ENCODE measurements at regions not wholly inside any gene's neighbourhood (a gene's known extent, or its start where the extent isn't known, plus 50 kb on each side); places are given as distances from the start of the nearest gene placed in this dataset.
A peak's percentile ranks its signal among the peaks of the same experiment; 100 is the strongest.

- H3K9me3 ChIP-seq, result no peaks in the 10 kb centered on the region
- no peaks in the 10 kb centered on the region for H3K27me3 ChIP-seq
- no peaks in the 10 kb centered on the region for H3K36me3 ChIP-seq
- DNase-seq, result no peak
- H3K4me1 ChIP-seq, result no peaks in the 10 kb centered on the region
- TF ChIP-seq, protein P1, sequence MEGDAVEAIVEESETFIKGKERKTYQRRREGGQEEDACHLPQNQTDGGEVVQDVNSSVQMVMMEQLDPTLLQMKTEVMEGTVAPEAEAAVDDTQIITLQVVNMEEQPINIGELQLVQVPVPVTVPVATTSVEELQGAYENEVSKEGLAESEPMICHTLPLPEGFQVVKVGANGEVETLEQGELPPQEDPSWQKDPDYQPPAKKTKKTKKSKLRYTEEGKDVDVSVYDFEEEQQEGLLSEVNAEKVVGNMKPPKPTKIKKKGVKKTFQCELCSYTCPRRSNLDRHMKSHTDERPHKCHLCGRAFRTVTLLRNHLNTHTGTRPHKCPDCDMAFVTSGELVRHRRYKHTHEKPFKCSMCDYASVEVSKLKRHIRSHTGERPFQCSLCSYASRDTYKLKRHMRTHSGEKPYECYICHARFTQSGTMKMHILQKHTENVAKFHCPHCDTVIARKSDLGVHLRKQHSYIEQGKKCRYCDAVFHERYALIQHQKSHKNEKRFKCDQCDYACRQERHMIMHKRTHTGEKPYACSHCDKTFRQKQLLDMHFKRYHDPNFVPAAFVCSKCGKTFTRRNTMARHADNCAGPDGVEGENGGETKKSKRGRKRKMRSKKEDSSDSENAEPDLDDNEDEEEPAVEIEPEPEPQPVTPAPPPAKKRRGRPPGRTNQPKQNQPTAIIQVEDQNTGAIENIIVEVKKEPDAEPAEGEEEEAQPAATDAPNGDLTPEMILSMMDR (IDR thresholded peaks at IDR 0.05), result no peak
- intact Hi-C loops (cut with DNase I), result no loop called here
- no peak overlapping the region for H3K4me3 ChIP-seq
- no peak for ATAC-seq
- H3K27ac ChIP-seq, result no peak overlapping the region
Measured at GRCh38 chr6:44599672-44600071, 212.2 kb downstream of the CDC5L start.

GRCh38 chr6:44603044-44603686, 215.7 kb downstream of the CDC5L start:
- ATAC-seq, result no peak
- no peaks in the 10 kb centered on the region for H3K27me3 ChIP-seq
- no peak overlapping the region for H3K4me3 ChIP-seq
- TF ChIP-seq, protein P1 (IDR thresholded peaks at IDR 0.05), result no peak
- intact Hi-C loops (cut with DNase I), result no loop called here
- H3K4me1 ChIP-seq, result no peaks in the 10 kb centered on the region
- H3K27ac ChIP-seq, result no peak overlapping the region
- no peak for DNase-seq
- H3K9me3 ChIP-seq, result no peaks in the 10 kb centered on the region
- no peaks in the 10 kb centered on the region for H3K36me3 ChIP-seq

GRCh38 chr6:44606504-44606903, 219.0 kb downstream of the CDC5L start:
- H3K36me3 ChIP-seq, result no peaks in the 10 kb centered on the region
- H3K4me1 ChIP-seq, result no peaks in the 10 kb centered on the region
- ATAC-seq, result no peak
- no peaks in the 10 kb centered on the region for H3K9me3 ChIP-seq
- H3K4me3 ChIP-seq, result no peak overlapping the region
- TF ChIP-seq, protein P1 (IDR thresholded peaks at IDR 0.05), result no peak
- no peak overlapping the region for H3K27ac ChIP-seq
- intact Hi-C loops (cut with DNase I), result no loop called here
- H3K27me3 ChIP-seq, result no peaks in the 10 kb centered on the region
- DNase-seq, result peak in 1 of 4 donors; percentile 7

DNA sequence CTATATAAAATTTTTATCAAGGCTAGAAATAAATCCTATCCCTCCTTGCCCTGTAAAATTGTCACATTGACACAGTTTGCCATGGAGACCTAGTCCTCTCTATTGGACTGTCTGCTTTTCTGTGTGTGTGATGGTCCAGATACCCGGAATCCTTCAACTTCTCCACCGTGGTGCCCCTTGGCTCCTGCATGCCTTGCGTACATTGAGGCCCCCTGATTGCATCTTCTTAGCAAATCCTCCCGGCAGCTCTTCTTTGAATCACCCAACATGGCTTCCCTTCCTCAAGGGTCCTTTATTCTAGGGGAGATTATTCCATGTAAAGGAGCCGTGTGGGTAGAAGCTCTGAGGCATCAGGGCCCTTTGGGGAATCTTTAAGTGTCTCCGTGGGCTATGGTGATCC, 219.5 kb downstream of the CDC5L start:
- ATAC-seq, result no peak
- H3K27ac ChIP-seq, result no peak overlapping the region
- TF ChIP-seq, protein P1 (IDR thresholded peaks at IDR 0.05), result no peak
- H3K4me3 ChIP-seq, result no peak overlapping the region
- DNase-seq, result no peak
- no peaks in the 10 kb centered on the region for H3K27me3 ChIP-seq
- H3K4me1 ChIP-seq, result no peaks in the 10 kb centered on the region
- intact Hi-C loops (cut with DNase I), result no loop called here
- H3K9me3 ChIP-seq, result no peaks in the 10 kb centered on the region
- H3K36me3 ChIP-seq, result no peaks in the 10 kb centered on the region

- H3K36me3 ChIP-seq, result no peaks in the 10 kb centered on the region
- H3K27ac ChIP-seq, result no peak overlapping the region
- no peaks in the 10 kb centered on the region for H3K4me1 ChIP-seq
- no peaks in the 10 kb centered on the region for H3K27me3 ChIP-seq
- no peak for ATAC-seq
- H3K9me3 ChIP-seq, result no peaks in the 10 kb centered on the region
- no peak for DNase-seq
- TF ChIP-seq, protein P1 (IDR thresholded peaks at IDR 0.05), result no peak
- intact Hi-C loops (cut with DNase I), result no loop called here
- H3K4me3 ChIP-seq, result no peak overlapping the region
Measured at GRCh38 chr6:44608175-44608574, 220.7 kb downstream of the CDC5L start.
